Mucosa of descending colon (tissue), 3 donors: ENCODE measurements at regions not wholly inside any gene's neighbourhood (a gene's known extent, or its start where the extent isn't known, plus 50 kb on each side); places are given as distances from the start of the nearest gene placed in this dataset.
A peak's percentile ranks its signal among the peaks of the same experiment; 100 is the strongest.

ENCODE experiments used
- ATAC-seq: fragments of 200-7000 bp; cut with Tn5 transposase; one replicate; pipeline ENCODE4 v1.9.1; 2020; ENCODE audit warnings: mild to moderate bottlenecking, moderate library complexity
- DNase-seq, 3 donors: peaks; one replicate each; pipeline ENCODE4 v3.0.0-alpha.2; 2020
- H3K36me3 ChIP-seq: fragments of 200-600 bp; one replicate; pipeline ENCODE4 v1.8.0; 2021; ENCODE audit warnings: low read depth, mild to moderate bottlenecking
- H3K4me1 ChIP-seq: fragments of 200-600 bp; one replicate; pipeline ENCODE4 v1.8.0; 2021; ENCODE audit warnings: low read depth, mild to moderate bottlenecking
- H3K4me3 ChIP-seq: fragments of 200-600 bp; one replicate; pipeline ENCODE4 v1.8.0; 2021; ENCODE audit warnings: mild to moderate bottlenecking
- H3K9me3 ChIP-seq: fragments of 200-600 bp; one replicate; pipeline ENCODE4 v1.8.0; 2021; ENCODE audit warnings: mild to moderate bottlenecking
- intact Hi-C, 2 donors: fragments of 100-400 bp; cut with DNase I in 1 of 2; cut with micrococcal nuclease in 1 of 2; formaldehyde crosslinking; loops; one replicate each; pipeline versions ENCODE4 v1.11.0 to v1.11.1; 2022; cut with DNase I, micrococcal nuclease
- TF ChIP-seq, protein P1 (sequence below): fragments of 200-600 bp; IDR thresholded peaks from one replicate; pipeline ENCODE4 v1.8.0; 2022; ENCODE audit warnings: antibody characterized with exemption, mild to moderate bottlenecking
- donor health status: DM: no; HTN: no; CAD: no; lungs with moderate emphysema.
- donor health status: DM: no; HTN: no; CAD: no.
- donor health status: DM: no; HTN: yes; CAD: no.

DNA sequence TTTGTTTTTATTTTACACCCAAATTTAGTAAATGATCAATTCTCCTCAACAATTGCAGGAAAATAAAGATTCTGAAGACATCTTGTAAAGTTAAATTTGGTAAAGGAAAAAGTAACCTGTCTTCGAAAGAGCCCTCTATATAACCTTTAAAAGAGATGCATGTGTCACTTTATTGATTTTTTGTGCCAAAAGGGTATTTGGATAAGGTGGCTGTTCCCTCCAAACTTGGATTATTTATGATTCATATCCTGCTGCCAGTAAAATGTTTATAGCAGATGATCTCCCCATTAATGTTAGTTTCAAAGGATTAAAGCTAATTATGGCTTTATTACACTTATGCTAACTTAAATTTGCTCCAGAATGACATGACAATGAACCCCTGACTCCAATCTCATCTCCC, 98.8 kb downstream of the DUSP6 start:
- no peaks in the 10 kb centered on the region for H3K4me1 ChIP-seq
- no peak overlapping the region for H3K4me3 ChIP-seq
- TF ChIP-seq, protein P1, sequence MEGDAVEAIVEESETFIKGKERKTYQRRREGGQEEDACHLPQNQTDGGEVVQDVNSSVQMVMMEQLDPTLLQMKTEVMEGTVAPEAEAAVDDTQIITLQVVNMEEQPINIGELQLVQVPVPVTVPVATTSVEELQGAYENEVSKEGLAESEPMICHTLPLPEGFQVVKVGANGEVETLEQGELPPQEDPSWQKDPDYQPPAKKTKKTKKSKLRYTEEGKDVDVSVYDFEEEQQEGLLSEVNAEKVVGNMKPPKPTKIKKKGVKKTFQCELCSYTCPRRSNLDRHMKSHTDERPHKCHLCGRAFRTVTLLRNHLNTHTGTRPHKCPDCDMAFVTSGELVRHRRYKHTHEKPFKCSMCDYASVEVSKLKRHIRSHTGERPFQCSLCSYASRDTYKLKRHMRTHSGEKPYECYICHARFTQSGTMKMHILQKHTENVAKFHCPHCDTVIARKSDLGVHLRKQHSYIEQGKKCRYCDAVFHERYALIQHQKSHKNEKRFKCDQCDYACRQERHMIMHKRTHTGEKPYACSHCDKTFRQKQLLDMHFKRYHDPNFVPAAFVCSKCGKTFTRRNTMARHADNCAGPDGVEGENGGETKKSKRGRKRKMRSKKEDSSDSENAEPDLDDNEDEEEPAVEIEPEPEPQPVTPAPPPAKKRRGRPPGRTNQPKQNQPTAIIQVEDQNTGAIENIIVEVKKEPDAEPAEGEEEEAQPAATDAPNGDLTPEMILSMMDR, result no peak
- H3K9me3 ChIP-seq, result no peaks in the 10 kb centered on the region
- intact Hi-C loops, result no loop called here
- no peak for ATAC-seq
- DNase-seq, result no peak
- no peaks in the 10 kb centered on the region for H3K36me3 ChIP-seq

- TF ChIP-seq, protein P1, result no peak
- peak; percentile 19 for ATAC-seq
- no peaks in the 10 kb centered on the region for H3K4me1 ChIP-seq
- no peak for DNase-seq
- H3K4me3 ChIP-seq, result no peak overlapping the region
- no peaks in the 10 kb centered on the region for H3K36me3 ChIP-seq
- H3K9me3 ChIP-seq, result no peaks in the 10 kb centered on the region
- intact Hi-C loops, result no loop called here
These were observed 100.0 kb downstream of the DUSP6 start for GRCh38 chr12:89252284-89252683.

DNA sequence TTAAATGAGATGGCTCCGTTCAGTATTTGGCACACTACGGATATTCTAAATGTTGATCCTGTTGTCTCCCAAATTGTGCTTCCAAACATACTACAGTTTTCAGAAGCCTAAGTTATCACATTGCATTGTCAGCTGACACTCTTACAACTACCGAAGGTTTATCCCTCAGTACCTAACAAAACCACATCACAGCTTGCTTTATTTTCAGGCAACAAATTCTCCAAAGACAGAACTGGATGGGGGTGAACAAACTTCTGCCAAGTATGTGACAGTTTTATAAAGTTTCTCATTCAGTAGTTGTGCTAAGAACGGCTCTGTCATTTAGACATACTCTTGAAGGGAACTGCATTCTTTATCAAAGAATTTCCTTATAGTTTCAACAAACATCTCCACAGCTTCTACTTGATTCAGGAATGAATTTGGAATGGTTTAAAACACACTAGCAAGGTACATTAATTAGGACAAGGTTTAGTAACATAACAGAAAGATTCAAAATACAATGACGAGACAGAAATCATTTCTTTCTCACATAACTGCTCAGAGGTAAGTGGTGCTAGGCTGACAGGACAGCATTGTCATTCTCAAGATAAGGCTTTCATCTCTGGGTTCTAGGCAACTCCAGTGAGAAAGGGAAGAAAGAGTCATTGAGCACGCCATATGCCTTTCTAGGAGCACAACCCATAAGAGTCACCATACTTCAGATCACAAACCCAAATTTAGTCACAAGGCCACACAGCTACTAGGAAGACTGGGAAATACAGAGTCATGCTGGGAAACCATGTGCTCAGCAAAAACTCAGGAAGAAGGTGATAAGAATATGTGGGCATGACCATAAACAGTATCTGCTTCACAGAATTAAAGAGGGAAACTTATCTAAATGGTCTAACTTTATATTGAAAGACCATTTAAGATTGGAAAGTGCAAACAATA, 100.7 kb downstream of the DUSP6 start:
- Histone ChIP-seq H3K36me3 (no peaks in the 10 kb centered on the region), H3K9me3 (no peaks in the 10 kb centered on the region), H3K4me1 (no peaks in the 10 kb centered on the region), H3K4me3 (no peak overlapping the region)
- DNase-seq (no peak), ATAC-seq (no peak)
- intact Hi-C loops, result no loop called here
- TF ChIP-seq, protein P1, result no peak

DNA sequence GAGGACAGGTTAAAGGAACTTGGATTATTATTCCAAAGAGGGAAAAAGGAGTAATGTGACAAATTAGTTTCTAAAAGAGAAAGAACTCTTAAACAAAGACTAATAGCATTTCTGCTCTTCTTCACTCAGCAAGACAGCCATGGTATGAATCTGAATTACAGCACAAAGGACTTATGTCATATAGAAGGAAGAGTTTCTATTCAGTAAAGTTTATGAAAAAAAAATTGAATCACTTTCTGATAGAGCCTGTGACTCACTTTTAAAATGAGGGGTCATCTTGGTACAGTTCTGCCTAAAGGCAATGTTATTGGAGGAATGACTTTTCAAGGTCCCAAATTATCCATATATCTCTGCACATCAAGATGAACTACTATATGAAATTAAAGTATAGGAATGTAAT, 101.7 kb downstream of the DUSP6 start:
- no peaks in the 10 kb centered on the region for H3K4me1 ChIP-seq
- H3K4me3 ChIP-seq, result no peak overlapping the region
- DNase-seq (no peak), ATAC-seq (no peak)
- TF ChIP-seq, protein P1, result no peak
- no peaks in the 10 kb centered on the region for H3K36me3 ChIP-seq
- intact Hi-C loops, result no loop called here
- no peaks in the 10 kb centered on the region for H3K9me3 ChIP-seq

GRCh38 chr12:89250213-89250612, 102.1 kb downstream of the DUSP6 start:
- no peak for ATAC-seq
- intact Hi-C loops, result no loop called here
- TF ChIP-seq, protein P1, result no peak
- H3K9me3 ChIP-seq, result no peaks in the 10 kb centered on the region
- no peak overlapping the region for H3K4me3 ChIP-seq
- H3K36me3 ChIP-seq, result no peaks in the 10 kb centered on the region
- DNase-seq, result no peak
- H3K4me1 ChIP-seq, result no peaks in the 10 kb centered on the region
